ENCODE measurements at regions not wholly inside any gene's neighbourhood (a gene's known extent, or its start where the extent isn't known, plus 50 kb on each side); places are given as distances from the start of the nearest gene placed in this dataset.

- intact Hi-C loops (cut with DNase I, micrococcal nuclease) = no loop called here
- peaks cover 3% of the 10 kb centered on the region for H3K9me3 Mint-ChIP-seq
These were observed 71.5 kb upstream of the LHCGR start for GRCh38 chr2:48826986-48827385.

GRCh38 chr2:48824116-48824515 lies 68.6 kb upstream of the LHCGR start:
- intact Hi-C loops (cut with DNase I, micrococcal nuclease) = no loop called here
- CTCF ChIA-PET = no interaction called here
- Histone ChIP-seq H3K9me3 (ENCODE audit: control insufficient read depth in 1 of 2, insufficient read depth in 1 of 2, low read length in 2 of 2) (peaks cover 0 to 7% of the 10 kb centered on the region in 2 experiments), H3K36me3 (ENCODE audit: insufficient read depth, low read length) (no peaks in the 10 kb centered on the region), H3K4me3 (ENCODE audit: low read length) (no peak overlapping the region), H3K4me1 (ENCODE audit: insufficient read depth, low read length) (no peaks in the 10 kb centered on the region), H3K27me3 (ENCODE audit: control insufficient read depth in 1 of 2, insufficient read depth in 2 of 2, low read length in 2 of 2) (no peaks in the 10 kb centered on the region), H3K27ac (ENCODE audit: low read depth in 1 of 2, low read length in 2 of 2) (no peak overlapping the region)
- no peak for DNase-seq
- H3K27me3 Mint-ChIP-seq = peaks cover 25% of the 10 kb centered on the region
- H3K4me3 Mint-ChIP-seq = no peak overlapping the region
- no peak for ATAC-seq (ENCODE audit: poor library complexity)
- no peaks in the 10 kb centered on the region for H3K4me1 Mint-ChIP-seq (ENCODE audit: low read depth)
- H3K27ac Mint-ChIP-seq = no peak overlapping the region
- no peak for TF ChIP-seq CTCF (IDR thresholded peaks at IDR 0.05)
- H3K36me3 Mint-ChIP-seq (ENCODE audit: low read depth) = no peaks in the 10 kb centered on the region
- POLR2A ChIA-PET = interaction anchor here (0.6 kb wide), 1 partner anchor 10 kb away, joined by 3 read pairs; no protein-coding TSS in a partner anchor
- no peaks in the 10 kb centered on the region for H3K9me3 Mint-ChIP-seq

More at GRCh38 chr2:48826986-48827385, 71.5 kb upstream of the LHCGR start:
- DNase-seq (no peak), ATAC-seq (ENCODE audit: poor library complexity) (no peak)
- Histone ChIP-seq H3K9me3 (ENCODE audit: control insufficient read depth in 1 of 2, insufficient read depth in 1 of 2, low read length in 2 of 2) (peaks cover 0 to 7% of the 10 kb centered on the region in 2 experiments), H3K27me3 (ENCODE audit: control insufficient read depth in 1 of 2, insufficient read depth in 2 of 2, low read length in 2 of 2) (no peaks in the 10 kb centered on the region), H3K4me1 (ENCODE audit: insufficient read depth, low read length) (no peaks in the 10 kb centered on the region), H3K27ac (ENCODE audit: low read depth in 1 of 2, low read length in 2 of 2) (no peak overlapping the region), H3K4me3 (ENCODE audit: low read length) (no peak overlapping the region), H3K36me3 (ENCODE audit: insufficient read depth, low read length) (no peaks in the 10 kb centered on the region)
- ChIA-PET POLR2A (no interaction called here), CTCF (no interaction called here)
- no peaks in the 10 kb centered on the region for H3K4me1 Mint-ChIP-seq (ENCODE audit: low read depth)
- no peak overlapping the region for H3K27ac Mint-ChIP-seq
- H3K4me3 Mint-ChIP-seq = no peak overlapping the region
- no peaks in the 10 kb centered on the region for H3K36me3 Mint-ChIP-seq (ENCODE audit: low read depth)
- H3K27me3 Mint-ChIP-seq = peaks cover 8% of the 10 kb centered on the region
- TF ChIP-seq CTCF (IDR thresholded peaks at IDR 0.05) = no peak

GRCh38 chr2:48819206-48819735 lies 63.7 kb upstream of the LHCGR start:
- Mint-ChIP-seq H3K4me3 (no peak overlapping the region), H3K36me3 (ENCODE audit: low read depth) (no peaks in the 10 kb centered on the region), H3K27ac (no peak overlapping the region), H3K4me1 (ENCODE audit: low read depth) (no peaks in the 10 kb centered on the region), H3K9me3 (no peaks in the 10 kb centered on the region), H3K27me3 (peaks cover 38% of the 10 kb centered on the region)
- Histone ChIP-seq H3K4me3 (ENCODE audit: low read length) (no peak overlapping the region), H3K9me3 (ENCODE audit: control insufficient read depth in 1 of 2, insufficient read depth in 1 of 2, low read length in 2 of 2) (no peaks in the 10 kb centered on the region), H3K4me1 (ENCODE audit: insufficient read depth, low read length) (no peaks in the 10 kb centered on the region), H3K27ac (ENCODE audit: low read depth in 1 of 2, low read length in 2 of 2) (no peak overlapping the region), H3K27me3 (ENCODE audit: control insufficient read depth in 1 of 2, insufficient read depth in 2 of 2, low read length in 2 of 2) (no peaks in the 10 kb centered on the region), H3K36me3 (ENCODE audit: insufficient read depth, low read length) (no peaks in the 10 kb centered on the region)
- ATAC-seq (ENCODE audit: poor library complexity) (no peak), DNase-seq (no peak)
- intact Hi-C loops (cut with DNase I, micrococcal nuclease) = no loop called here
- ChIA-PET CTCF (no interaction called here), POLR2A (no interaction called here)
- TF ChIP-seq CTCF (IDR thresholded peaks at IDR 0.05) = no peak

Data from CD4-positive, alpha-beta T cell (primary cell).